ENCODE measurements at regions not wholly inside any gene's neighbourhood (a gene's known extent, or its start where the extent isn't known, plus 50 kb on each side); places are given as distances from the start of the nearest gene placed in this dataset.

DNA sequence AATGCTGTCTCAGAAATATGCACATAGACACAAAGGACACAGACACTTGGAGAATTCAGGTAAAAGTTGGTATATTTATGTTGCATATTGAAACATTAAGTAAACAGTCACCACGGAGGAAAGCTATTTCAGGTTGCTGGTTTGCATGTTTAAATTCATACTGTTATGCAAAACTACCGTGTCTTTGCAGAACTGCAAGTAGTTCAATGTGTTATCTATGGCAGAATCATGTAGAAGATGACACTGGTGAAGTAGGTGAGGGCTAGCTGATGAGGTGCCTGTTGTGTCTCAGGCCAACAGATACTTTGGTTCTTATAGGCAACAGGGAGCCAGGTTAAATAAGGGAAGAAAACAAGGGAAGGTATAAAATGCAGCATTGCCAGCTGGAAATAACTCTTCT, 511.3 kb downstream of the DIPK2A start:
- no peak overlapping the region for H3K4me3 Mint-ChIP-seq
- H3T11ph ChIP-seq (ENCODE audit: low read length) = no peak overlapping the region
- H3K9ac ChIP-seq (ENCODE audit: extremely low read depth, insufficient read length, low read length) = no peak overlapping the region
- H3K23me2 ChIP-seq (ENCODE audit: insufficient read length, low read depth, low read length, poor library complexity, severe bottlenecking) = no peaks in the 10 kb centered on the region
- H3K23ac ChIP-seq (ENCODE audit: insufficient read length, low read depth, low read length) = no peak overlapping the region
- no peaks in the 10 kb centered on the region for H3K36me3 Mint-ChIP-seq (ENCODE audit: insufficient read depth in 1 of 3, low read depth in 3 of 3)
- H2BK15ac ChIP-seq (ENCODE audit: low read depth, low read length) = no peak overlapping the region
- H3K4me2 ChIP-seq (ENCODE audit: insufficient read depth, insufficient read length, low read length) = no peak overlapping the region
- no peak overlapping the region for H2BK20ac ChIP-seq (ENCODE audit: low read depth, low read length, poor library complexity, severe bottlenecking)
- H2BK5ac ChIP-seq (ENCODE audit: insufficient read length, low read length) = no peak overlapping the region
- no peak overlapping the region for H4K91ac ChIP-seq (ENCODE audit: insufficient read length, low read depth, low read length)
- H3K79me1 ChIP-seq (ENCODE audit: insufficient read depth, low read depth, low read length, poor library complexity, severe bottlenecking) = no peaks in the 10 kb centered on the region
- no peaks in the 10 kb centered on the region for H3K9me3 ChIP-seq (ENCODE audit: control insufficient read depth, low read depth, low read length)
- H4K5ac ChIP-seq (ENCODE audit: insufficient read length, low read depth, low read length) = no peak overlapping the region
- H3K14ac ChIP-seq (ENCODE audit: insufficient read depth, low read length) = no peak overlapping the region
- H2AK5ac ChIP-seq (ENCODE audit: insufficient read length, low read length) = no peak overlapping the region
- peak overlapping the region in 1 of 3 experiments; percentile 89; a peak in 3 of 7 replicates for H3K27ac Mint-ChIP-seq
- peaks cover 3% of the 10 kb centered on the region; the same call in 1 of the 2 replicates for H3K4me1 ChIP-seq (ENCODE audit: insufficient read depth, low read length)
- H3K9me3 Mint-ChIP-seq = peaks cover 0 to 2% of the 10 kb centered on the region in 2 experiments; a peak in 3 of 5 replicates
- H3K27ac ChIP-seq (ENCODE audit: insufficient read length, low read depth, low read length) = no peak overlapping the region
- peaks cover 16% of the 10 kb centered on the region in 2 experiments for H3K4me1 Mint-ChIP-seq
- no peaks in the 10 kb centered on the region for H3K79me2 ChIP-seq (ENCODE audit: insufficient read depth, low read length)
- no CpG with 5 or more reads among the region's 2 CpGs for WGBS (ENCODE audit: extremely low coverage, insufficient read length, low lambda C conversion rate)
- H3K4ac ChIP-seq (ENCODE audit: low read depth, low read length) = no peak overlapping the region
- TF ChIP-seq, protein P1, sequence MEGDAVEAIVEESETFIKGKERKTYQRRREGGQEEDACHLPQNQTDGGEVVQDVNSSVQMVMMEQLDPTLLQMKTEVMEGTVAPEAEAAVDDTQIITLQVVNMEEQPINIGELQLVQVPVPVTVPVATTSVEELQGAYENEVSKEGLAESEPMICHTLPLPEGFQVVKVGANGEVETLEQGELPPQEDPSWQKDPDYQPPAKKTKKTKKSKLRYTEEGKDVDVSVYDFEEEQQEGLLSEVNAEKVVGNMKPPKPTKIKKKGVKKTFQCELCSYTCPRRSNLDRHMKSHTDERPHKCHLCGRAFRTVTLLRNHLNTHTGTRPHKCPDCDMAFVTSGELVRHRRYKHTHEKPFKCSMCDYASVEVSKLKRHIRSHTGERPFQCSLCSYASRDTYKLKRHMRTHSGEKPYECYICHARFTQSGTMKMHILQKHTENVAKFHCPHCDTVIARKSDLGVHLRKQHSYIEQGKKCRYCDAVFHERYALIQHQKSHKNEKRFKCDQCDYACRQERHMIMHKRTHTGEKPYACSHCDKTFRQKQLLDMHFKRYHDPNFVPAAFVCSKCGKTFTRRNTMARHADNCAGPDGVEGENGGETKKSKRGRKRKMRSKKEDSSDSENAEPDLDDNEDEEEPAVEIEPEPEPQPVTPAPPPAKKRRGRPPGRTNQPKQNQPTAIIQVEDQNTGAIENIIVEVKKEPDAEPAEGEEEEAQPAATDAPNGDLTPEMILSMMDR (conservative IDR thresholded peaks at IDR 0.05) = no peak
- no peak overlapping the region for H2AFZ ChIP-seq (ENCODE audit: low read length)
- no peak overlapping the region for H3K18ac ChIP-seq (ENCODE audit: insufficient read length, low read depth, low read length)
- H3K56ac ChIP-seq (ENCODE audit: insufficient read length, low read depth, low read length) = no peak overlapping the region
- DNase-seq = no peak
- no peaks in the 10 kb centered on the region for H4K20me1 ChIP-seq (ENCODE audit: control insufficient read depth, insufficient read depth, insufficient read length)
- H2BK12ac ChIP-seq (ENCODE audit: insufficient read length, low read depth, low read length) = no peak overlapping the region
- no peaks in the 10 kb centered on the region for H3K27me3 ChIP-seq (ENCODE audit: insufficient read depth, low read length)
- no peaks in the 10 kb centered on the region for H3K27me3 Mint-ChIP-seq (ENCODE audit: low read depth)
- no peak overlapping the region for H4K8ac ChIP-seq (replicated peaks; ENCODE audit: insufficient read length, low read depth, low read length)
- H2BK120ac ChIP-seq (ENCODE audit: low read depth, low read length, poor library complexity, severe bottlenecking) = no peak overlapping the region

Measured in H9 (cell line).